ENCODE measurements at regions not wholly inside any gene's neighbourhood (a gene's known extent, or its start where the extent isn't known, plus 50 kb on each side); places are given as distances from the start of the nearest gene placed in this dataset.
"Not testable (repeated sequence)": the region's sequence is repeated elsewhere in the genome, so short reads cannot be mapped to it uniquely, and the experiment has no call there.

GRCh38 chr2:236375973-236376476 is 111.8 kb upstream of the ASB18 start:
- no peak for DNase-seq

- no peak for DNase-seq
Observed at GRCh38 chr2:236376566-236377244, 112.5 kb upstream of the ASB18 start.

GRCh38 chr2:236380051-236380612 is 115.9 kb upstream of the ASB18 start:
- DNase-seq: no peak

GRCh38 chr2:236381253-236381652 is 117.0 kb upstream of the ASB18 start:
- DNase-seq: not testable (repeated sequence)

GRCh38 chr2:236389284-236390216 is 125.3 kb upstream of the ASB18 start:
- DNase-seq: not testable (repeated sequence)

GRCh38 chr2:236393101-236393500 is 128.9 kb upstream of the ASB18 start:
- DNase-seq: no peak

GRCh38 chr2:236393581-236393980 is 129.4 kb upstream of the ASB18 start:
- no peak for DNase-seq

- no peak for DNase-seq
Observed at GRCh38 chr2:236394571-236394970, 130.4 kb upstream of the ASB18 start.

GRCh38 chr2:236395067-236395466 is 130.9 kb upstream of the ASB18 start:
- no peak for DNase-seq

- DNase-seq: no peak
Observed at GRCh38 chr2:236396818-236397350, 132.7 kb upstream of the ASB18 start.

- DNase-seq: no peak
Observed at GRCh38 chr2:236397681-236398080, 133.5 kb upstream of the ASB18 start.

GRCh38 chr2:236399409-236399808 is 135.2 kb upstream of the ASB18 start:
- no peak for DNase-seq

- no peak for DNase-seq
Observed at GRCh38 chr2:236400046-236400574, 135.9 kb upstream of the ASB18 start.

- no peak for DNase-seq
Observed at GRCh38 chr2:236400594-236401360, 136.6 kb upstream of the ASB18 start.

- DNase-seq: no peak
Observed at GRCh38 chr2:236402033-236402790, 138.0 kb upstream of the ASB18 start.

GRCh38 chr2:236403125-236403524 is 138.9 kb upstream of the ASB18 start:
- DNase-seq: no peak

- DNase-seq: no peak
Observed at GRCh38 chr2:236403811-236404210, 139.6 kb upstream of the ASB18 start.

- no peak for DNase-seq
Observed at GRCh38 chr2:236404346-236404745, 140.1 kb upstream of the ASB18 start.

- no peak for DNase-seq
Observed at GRCh38 chr2:236405357-236405756, 141.2 kb upstream of the ASB18 start.

GRCh38 chr2:236408090-236408489 is 143.9 kb upstream of the ASB18 start:
- no peak for DNase-seq

- no peak for DNase-seq
Observed at GRCh38 chr2:236408786-236409185, 144.6 kb upstream of the ASB18 start.

All from activated CD4-positive, CD25-positive, alpha-beta regulatory T cell (primary cell).